ENCODE measurements at regions not wholly inside any gene's neighbourhood (a gene's known extent, or its start where the extent isn't known, plus 50 kb on each side); places are given as distances from the start of the nearest gene placed in this dataset.

GRCh38 chr10:108523016-108523800, 1358.7 kb upstream of the SORCS1 start:
- H3K4me1 ChIP-seq (ENCODE audit: insufficient read depth, low read length): no peaks in the 10 kb centered on the region
- no peak overlapping the region for H2AFZ ChIP-seq (ENCODE audit: low read depth, low read length)
- H3K36me3 ChIP-seq (ENCODE audit: insufficient read depth, low read length): no peaks in the 10 kb centered on the region
- no peak overlapping the region for H3K4me3 ChIP-seq (ENCODE audit: low read length)
- H3K27me3 ChIP-seq (ENCODE audit: insufficient read depth, low read length): no peaks in the 10 kb centered on the region
- H3K9me3 ChIP-seq (ENCODE audit: low read length): no peaks in the 10 kb centered on the region

GRCh38 chr10:108521827-108522492, 1357.5 kb upstream of the SORCS1 start:
- H3K27me3 ChIP-seq (ENCODE audit: insufficient read depth, low read length): no peaks in the 10 kb centered on the region
- H3K9me3 ChIP-seq (ENCODE audit: low read length): no peaks in the 10 kb centered on the region
- H3K36me3 ChIP-seq (ENCODE audit: insufficient read depth, low read length): no peaks in the 10 kb centered on the region
- H3K4me1 ChIP-seq (ENCODE audit: insufficient read depth, low read length): no peaks in the 10 kb centered on the region
- no peak overlapping the region for H3K4me3 ChIP-seq (ENCODE audit: low read length)
- H2AFZ ChIP-seq (ENCODE audit: low read depth, low read length): no peak overlapping the region

- H3K4me3 ChIP-seq (ENCODE audit: low read length): no peak overlapping the region
- no peak overlapping the region for H2AFZ ChIP-seq (ENCODE audit: low read depth, low read length)
- no peaks in the 10 kb centered on the region for H3K27me3 ChIP-seq (ENCODE audit: insufficient read depth, low read length)
- no peaks in the 10 kb centered on the region for H3K36me3 ChIP-seq (ENCODE audit: insufficient read depth, low read length)
- H3K9me3 ChIP-seq (ENCODE audit: low read length): no peaks in the 10 kb centered on the region
- no peaks in the 10 kb centered on the region for H3K4me1 ChIP-seq (ENCODE audit: insufficient read depth, low read length)
Observed at GRCh38 chr10:108515821-108516220, 1351.3 kb upstream of the SORCS1 start.

GRCh38 chr10:108500396-108500795, 1335.9 kb upstream of the SORCS1 start:
- H3K4me1 ChIP-seq (ENCODE audit: insufficient read depth, low read length): no peaks in the 10 kb centered on the region
- H3K27me3 ChIP-seq (ENCODE audit: insufficient read depth, low read length): no peaks in the 10 kb centered on the region

GRCh38 chr10:108496106-108496505, 1331.6 kb upstream of the SORCS1 start:
- Histone ChIP-seq H3K4me1 (ENCODE audit: insufficient read depth, low read length) (no peaks in the 10 kb centered on the region), H2AFZ (ENCODE audit: low read depth, low read length) (no peak overlapping the region), H3K36me3 (ENCODE audit: insufficient read depth, low read length) (no peaks in the 10 kb centered on the region), H3K9me3 (ENCODE audit: low read length) (no peaks in the 10 kb centered on the region), H3K4me3 (ENCODE audit: low read length) (no peak overlapping the region), H3K27me3 (ENCODE audit: insufficient read depth, low read length) (no peaks in the 10 kb centered on the region)

More at GRCh38 chr10:108500396-108500795, 1335.9 kb upstream of the SORCS1 start:
- Histone ChIP-seq H3K36me3 (ENCODE audit: insufficient read depth, low read length) (no peaks in the 10 kb centered on the region), H3K9me3 (ENCODE audit: low read length) (no peaks in the 10 kb centered on the region), H3K4me3 (ENCODE audit: low read length) (no peak overlapping the region), H2AFZ (ENCODE audit: low read depth, low read length) (no peak overlapping the region)

GRCh38 chr10:108490944-108491343, 1326.4 kb upstream of the SORCS1 start:
- Histone ChIP-seq H3K4me1 (ENCODE audit: insufficient read depth, low read length) (no peaks in the 10 kb centered on the region), H3K4me3 (ENCODE audit: low read length) (no peak overlapping the region), H3K9me3 (ENCODE audit: low read length) (no peaks in the 10 kb centered on the region), H2AFZ (ENCODE audit: low read depth, low read length) (no peak overlapping the region), H3K36me3 (ENCODE audit: insufficient read depth, low read length) (no peaks in the 10 kb centered on the region), H3K27me3 (ENCODE audit: insufficient read depth, low read length) (no peaks in the 10 kb centered on the region)

GRCh38 chr10:108471420-108471819, 1306.9 kb upstream of the SORCS1 start:
- no peak overlapping the region for H3K4me3 ChIP-seq (ENCODE audit: low read length)

GRCh38 chr10:108469940-108470339, 1305.4 kb upstream of the SORCS1 start:
- Histone ChIP-seq H3K9me3 (ENCODE audit: low read length) (no peaks in the 10 kb centered on the region), H3K4me1 (ENCODE audit: insufficient read depth, low read length) (no peaks in the 10 kb centered on the region), H2AFZ (ENCODE audit: low read depth, low read length) (no peak overlapping the region), H3K4me3 (ENCODE audit: low read length) (no peak overlapping the region), H3K36me3 (ENCODE audit: insufficient read depth, low read length) (no peaks in the 10 kb centered on the region), H3K27me3 (ENCODE audit: insufficient read depth, low read length) (peaks cover 26% of the 10 kb centered on the region)

More at GRCh38 chr10:108471420-108471819, 1306.9 kb upstream of the SORCS1 start:
- H3K9me3 ChIP-seq (ENCODE audit: low read length): no peaks in the 10 kb centered on the region
- no peaks in the 10 kb centered on the region for H3K36me3 ChIP-seq (ENCODE audit: insufficient read depth, low read length)
- H3K27me3 ChIP-seq (ENCODE audit: insufficient read depth, low read length): peaks cover 13% of the 10 kb centered on the region
- H2AFZ ChIP-seq (ENCODE audit: low read depth, low read length): no peak overlapping the region
- no peaks in the 10 kb centered on the region for H3K4me1 ChIP-seq (ENCODE audit: insufficient read depth, low read length)

- Histone ChIP-seq H3K36me3 (ENCODE audit: insufficient read depth, low read length) (no peaks in the 10 kb centered on the region), H3K4me3 (ENCODE audit: low read length) (no peak overlapping the region), H3K4me1 (ENCODE audit: insufficient read depth, low read length) (no peaks in the 10 kb centered on the region), H3K9me3 (ENCODE audit: low read length) (no peaks in the 10 kb centered on the region), H3K27me3 (ENCODE audit: insufficient read depth, low read length) (peaks cover 27% of the 10 kb centered on the region), H2AFZ (ENCODE audit: low read depth, low read length) (no peak overlapping the region)
Observed at GRCh38 chr10:108465871-108466641, 1301.5 kb upstream of the SORCS1 start.

- no peaks in the 10 kb centered on the region for H3K4me1 ChIP-seq (ENCODE audit: insufficient read depth, low read length)
- H3K36me3 ChIP-seq (ENCODE audit: insufficient read depth, low read length): no peaks in the 10 kb centered on the region
- no peak overlapping the region for H3K4me3 ChIP-seq (ENCODE audit: low read length)
- H3K27me3 ChIP-seq (ENCODE audit: insufficient read depth, low read length): peaks cover 20% of the 10 kb centered on the region
- H3K9me3 ChIP-seq (ENCODE audit: low read length): no peaks in the 10 kb centered on the region
- no peak overlapping the region for H2AFZ ChIP-seq (ENCODE audit: low read depth, low read length)
Observed at GRCh38 chr10:108462005-108462404, 1297.5 kb upstream of the SORCS1 start.

- H3K4me3 ChIP-seq (ENCODE audit: low read length): no peak overlapping the region
- H3K36me3 ChIP-seq (ENCODE audit: insufficient read depth, low read length): no peaks in the 10 kb centered on the region
- no peak overlapping the region for H2AFZ ChIP-seq (ENCODE audit: low read depth, low read length)
- H3K4me1 ChIP-seq (ENCODE audit: insufficient read depth, low read length): no peaks in the 10 kb centered on the region
- H3K27me3 ChIP-seq (ENCODE audit: insufficient read depth, low read length): no peaks in the 10 kb centered on the region
- no peaks in the 10 kb centered on the region for H3K9me3 ChIP-seq (ENCODE audit: low read length)
Observed at GRCh38 chr10:108454793-108455192, 1290.3 kb upstream of the SORCS1 start.

GRCh38 chr10:108454224-108454623, 1289.7 kb upstream of the SORCS1 start:
- Histone ChIP-seq H3K27me3 (ENCODE audit: insufficient read depth, low read length) (no peaks in the 10 kb centered on the region), H3K4me3 (ENCODE audit: low read length) (no peak overlapping the region), H3K4me1 (ENCODE audit: insufficient read depth, low read length) (no peaks in the 10 kb centered on the region), H3K36me3 (ENCODE audit: insufficient read depth, low read length) (no peaks in the 10 kb centered on the region), H3K9me3 (ENCODE audit: low read length) (no peaks in the 10 kb centered on the region), H2AFZ (ENCODE audit: low read depth, low read length) (no peak overlapping the region)

- Histone ChIP-seq H3K36me3 (ENCODE audit: insufficient read depth, low read length) (no peaks in the 10 kb centered on the region), H3K9me3 (ENCODE audit: low read length) (no peaks in the 10 kb centered on the region), H3K4me3 (ENCODE audit: low read length) (no peak overlapping the region), H3K4me1 (ENCODE audit: insufficient read depth, low read length) (no peaks in the 10 kb centered on the region), H2AFZ (ENCODE audit: low read depth, low read length) (no peak overlapping the region), H3K27me3 (ENCODE audit: insufficient read depth, low read length) (no peaks in the 10 kb centered on the region)
Observed at GRCh38 chr10:108453166-108453565, 1288.7 kb upstream of the SORCS1 start.
